ENCODE measurements at regions not wholly inside any gene's neighbourhood (a gene's known extent, or its start where the extent isn't known, plus 50 kb on each side); places are given as distances from the start of the nearest gene placed in this dataset.

DNA sequence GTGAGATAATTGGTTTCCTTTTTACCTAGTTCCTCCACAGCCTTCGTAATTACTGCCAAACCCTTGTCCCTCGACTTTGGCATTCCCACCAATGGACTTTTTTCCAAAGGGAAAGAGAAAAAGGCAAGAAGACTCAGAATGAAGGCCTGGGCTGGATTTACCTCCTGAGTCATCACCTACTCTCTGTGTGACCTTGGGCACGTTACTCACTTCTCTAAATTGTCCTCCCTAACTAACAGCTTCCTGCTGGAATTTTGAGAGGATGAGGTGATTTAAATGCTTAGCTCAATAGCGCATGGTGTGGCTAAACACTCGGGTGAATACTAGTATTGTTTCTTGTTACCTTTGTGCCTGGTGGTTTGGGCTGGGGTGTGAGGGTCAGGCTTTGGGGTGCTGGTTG, 146.6 kb downstream of the DHX35 start:
- no peak for DNase-seq

DNA sequence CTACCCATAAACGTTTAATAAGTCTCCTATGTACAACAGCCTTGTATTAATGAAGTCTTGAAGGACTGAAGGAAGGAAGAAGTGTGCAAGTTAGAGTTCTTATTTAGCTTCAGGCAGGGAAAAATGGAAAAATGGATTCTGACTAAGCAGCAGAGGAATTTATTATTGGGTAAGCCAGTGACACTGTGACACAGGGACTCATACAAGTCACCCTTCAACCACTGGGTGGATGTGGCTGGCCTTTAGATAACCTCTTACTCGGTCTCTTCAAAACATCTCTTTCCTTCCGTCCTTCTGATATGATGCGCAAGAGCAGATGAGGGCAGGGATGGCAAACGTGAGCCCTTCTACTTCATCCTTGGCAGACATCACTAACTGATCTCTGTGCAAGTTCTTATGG, 145.6 kb downstream of the DHX35 start:
- DNase-seq, result no peak

DNA sequence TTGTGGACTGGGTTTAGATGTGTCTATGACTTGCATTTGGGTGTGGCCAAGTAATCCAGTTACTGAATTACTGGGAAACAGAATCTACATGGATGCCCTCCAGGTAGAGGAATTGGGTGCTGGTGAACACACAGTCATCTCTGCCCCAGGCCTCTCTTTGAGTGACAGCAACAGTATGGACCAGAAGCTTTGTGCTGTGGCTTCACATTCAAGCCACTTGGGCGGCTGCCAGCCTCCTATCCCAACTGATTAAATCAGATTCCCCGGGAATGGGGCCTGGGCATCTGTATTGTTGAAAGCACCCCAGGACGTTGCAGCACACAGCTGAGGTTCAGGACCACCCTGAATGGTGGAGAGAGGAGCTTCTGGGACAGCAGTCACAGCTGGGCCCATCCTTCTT, 144.6 kb downstream of the DHX35 start:
- DNase-seq, result no peak

DNA sequence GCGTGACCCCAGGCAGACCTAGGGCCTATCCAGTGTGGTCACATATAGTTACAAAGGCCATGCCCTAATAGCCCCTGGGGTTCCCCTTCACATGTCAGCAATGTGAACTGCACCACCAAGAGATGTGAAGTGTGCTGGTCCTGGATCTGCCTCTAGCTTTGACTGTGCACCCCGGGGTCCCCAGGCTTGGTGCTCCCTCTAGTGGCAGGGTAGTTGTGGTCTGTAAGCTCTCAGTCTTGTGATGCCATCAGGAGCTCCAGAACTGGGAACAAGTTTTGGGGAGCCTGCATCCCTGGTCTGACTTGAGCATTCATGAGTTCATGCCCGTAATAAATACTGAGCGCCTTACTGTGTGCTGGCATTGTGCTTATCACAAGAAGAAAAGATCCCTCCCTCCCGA, 143.4 kb downstream of the DHX35 start:
- DNase-seq, result no peak

DNA sequence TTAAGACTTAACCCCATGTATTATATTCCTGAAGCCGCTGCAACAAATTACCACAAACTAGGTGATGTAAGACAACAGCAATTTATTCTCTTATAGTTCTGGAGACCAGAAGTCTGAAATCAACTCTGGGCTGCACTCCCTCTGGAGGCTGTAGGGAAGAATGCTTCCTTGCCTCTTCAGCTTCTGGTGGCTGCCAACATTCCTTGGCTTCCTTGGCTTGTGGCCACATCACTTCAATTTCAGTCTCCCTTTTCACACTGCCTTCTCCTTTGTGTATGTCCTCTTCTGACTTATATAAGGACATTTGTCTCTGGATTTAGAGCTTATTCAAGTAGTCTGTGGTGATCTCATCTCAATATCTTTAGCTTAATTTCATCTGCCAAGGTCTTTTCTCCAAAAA, 141.6 kb downstream of the DHX35 start:
- no peak for DNase-seq

DNA sequence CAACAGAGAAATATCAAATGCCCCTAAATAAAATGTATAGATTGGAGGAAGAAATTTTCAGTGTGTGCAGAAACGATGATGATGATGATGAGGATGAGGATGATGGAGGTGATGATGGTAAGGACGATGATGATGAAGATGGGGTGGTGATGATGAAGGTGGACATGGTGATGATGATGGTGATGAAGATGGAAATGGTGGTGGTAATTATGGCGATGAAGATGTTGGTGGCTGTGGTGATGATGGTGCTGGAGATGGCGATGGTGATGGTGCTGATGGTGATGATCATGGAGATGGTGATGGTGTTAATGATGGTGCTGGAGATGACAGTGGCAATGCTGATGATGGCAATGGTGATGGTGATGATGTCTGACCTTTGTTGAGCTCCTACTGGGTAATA, 141.2 kb downstream of the DHX35 start:
- no peak for DNase-seq

DNA sequence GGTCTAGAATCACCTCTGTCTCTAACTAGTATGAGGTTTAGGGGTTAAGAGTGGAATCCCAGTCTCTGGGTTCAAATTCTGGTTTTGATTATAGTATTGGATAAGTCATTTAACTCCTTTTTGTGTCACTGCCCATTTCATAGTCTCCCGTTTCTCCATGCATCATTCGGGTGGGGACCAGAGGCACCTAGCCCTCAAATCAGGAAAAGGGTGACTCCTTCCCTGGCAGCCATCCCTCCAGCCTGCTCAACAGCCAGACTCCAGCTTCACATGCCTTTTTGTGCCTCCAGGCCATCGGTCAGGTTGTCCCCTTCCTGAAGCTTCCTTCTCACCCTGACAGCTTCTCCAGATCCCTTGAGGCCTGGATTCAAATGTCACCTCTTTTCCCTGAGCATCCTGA, 139.8 kb downstream of the DHX35 start:
- DNase-seq, result no peak

DNA sequence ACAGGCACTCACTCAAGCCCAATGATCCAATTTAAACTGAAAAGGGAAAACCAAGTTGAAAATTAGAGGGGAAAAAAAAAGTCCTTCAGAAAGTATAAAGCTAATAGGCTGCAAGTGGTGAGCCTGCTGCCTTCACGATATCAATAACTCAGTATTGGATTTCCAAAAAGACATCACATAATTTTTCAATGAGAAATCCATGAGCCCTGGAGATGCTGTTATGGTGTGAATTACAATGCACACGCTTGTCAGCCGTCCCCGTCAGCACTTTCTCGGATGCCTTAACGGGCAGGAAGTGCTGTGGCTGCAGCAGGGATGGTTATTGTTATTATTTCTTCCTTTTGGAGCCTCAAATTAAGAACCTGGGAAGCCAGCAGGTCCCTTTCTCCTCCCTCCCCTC, 138.5 kb downstream of the DHX35 start:
- no peak for DNase-seq

DNA sequence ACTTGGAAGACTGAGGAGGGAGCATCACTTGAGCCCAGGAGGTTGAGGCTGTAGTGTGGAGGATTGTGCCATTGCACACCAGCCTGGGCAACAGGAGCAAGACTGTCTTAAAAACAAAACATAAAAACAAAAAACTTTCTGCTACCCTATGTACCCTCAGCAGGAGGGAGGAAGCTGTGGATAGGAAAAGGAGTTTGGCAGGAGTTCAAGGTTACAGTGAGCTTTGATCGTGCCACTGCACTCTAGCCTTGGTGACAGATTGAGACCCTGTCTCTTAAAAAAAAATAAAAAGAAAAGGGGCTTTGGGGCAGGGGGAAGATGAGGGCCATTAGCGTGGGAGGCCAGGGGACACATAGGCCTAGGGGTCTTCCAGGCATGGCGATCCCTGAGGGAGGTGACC, 135.7 kb downstream of the DHX35 start:
- DNase-seq, result no peak

DNA sequence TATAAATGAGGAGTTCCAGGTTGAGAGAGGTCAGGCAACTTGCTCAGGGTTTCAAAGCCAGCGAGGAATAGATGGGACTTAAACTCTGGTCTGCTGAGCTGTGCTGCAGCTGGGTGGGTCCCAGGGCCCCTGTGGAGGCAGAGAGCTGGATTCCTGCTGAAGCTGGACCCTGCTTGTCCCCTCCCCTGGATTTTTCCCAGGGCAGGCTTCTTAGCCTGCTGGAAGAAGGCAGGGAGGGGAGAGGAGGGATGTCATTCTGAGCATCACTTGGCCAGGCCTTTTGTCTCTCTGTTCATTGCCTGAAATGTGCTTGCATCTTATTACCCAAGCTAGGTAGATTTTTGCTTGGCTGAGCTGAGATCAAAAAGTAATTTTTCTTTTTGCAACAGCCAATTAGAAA, 133.7 kb downstream of the DHX35 start:
- no peak for DNase-seq

DNA sequence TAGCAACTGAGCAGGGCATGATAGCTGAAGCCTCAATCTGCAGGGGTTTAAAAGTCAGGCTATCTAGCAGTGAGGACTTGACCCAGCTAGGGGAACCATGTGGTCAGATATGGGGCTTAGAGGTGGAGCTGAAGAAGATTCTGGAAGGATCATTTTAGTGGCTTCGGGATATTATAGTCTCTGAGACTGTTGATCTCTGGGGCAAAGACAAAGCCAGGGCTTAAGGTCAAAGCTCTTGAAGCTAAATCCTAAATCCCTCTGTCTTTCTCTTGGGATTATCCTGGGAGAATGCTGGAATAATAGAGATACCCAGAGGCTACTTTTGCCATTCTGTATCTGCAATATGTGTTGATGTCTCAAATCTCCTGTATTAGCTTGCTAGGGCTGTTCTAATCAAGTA, 132.2 kb downstream of the DHX35 start:
- DNase-seq, result no peak

DNA sequence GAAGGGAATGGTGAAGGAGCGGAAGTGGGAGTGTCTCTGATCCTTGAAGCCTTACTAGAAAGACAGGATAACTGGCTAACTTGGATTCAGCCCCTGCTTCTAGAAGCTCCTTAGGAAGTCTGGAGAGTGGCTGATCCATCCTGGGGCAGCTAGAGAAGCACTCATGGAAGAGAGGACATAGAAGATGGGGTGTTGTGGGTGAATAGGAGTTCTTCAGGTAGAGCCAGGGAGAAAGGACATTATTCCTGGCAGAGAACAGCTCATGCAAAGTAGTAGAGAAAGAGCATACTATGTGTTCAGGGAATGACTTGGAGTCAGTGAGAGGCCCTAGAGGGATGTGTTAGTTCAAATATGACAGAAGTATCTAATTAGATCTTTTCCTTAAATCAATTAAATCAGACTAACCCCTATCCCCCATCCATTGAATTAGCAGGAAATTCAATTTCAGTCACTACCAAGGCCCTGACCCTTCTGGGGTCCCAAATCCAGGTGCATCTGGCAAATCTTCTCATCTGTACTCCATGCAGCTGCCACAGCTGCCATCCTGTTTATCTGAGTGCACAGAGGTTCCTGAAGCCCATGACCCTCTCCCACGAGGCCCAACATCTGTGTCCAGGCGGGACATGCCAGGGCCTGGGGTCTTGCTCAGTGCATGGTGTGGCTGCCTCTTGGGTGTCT, 130.7 kb downstream of the DHX35 start:
- no peak for DNase-seq

DNA sequence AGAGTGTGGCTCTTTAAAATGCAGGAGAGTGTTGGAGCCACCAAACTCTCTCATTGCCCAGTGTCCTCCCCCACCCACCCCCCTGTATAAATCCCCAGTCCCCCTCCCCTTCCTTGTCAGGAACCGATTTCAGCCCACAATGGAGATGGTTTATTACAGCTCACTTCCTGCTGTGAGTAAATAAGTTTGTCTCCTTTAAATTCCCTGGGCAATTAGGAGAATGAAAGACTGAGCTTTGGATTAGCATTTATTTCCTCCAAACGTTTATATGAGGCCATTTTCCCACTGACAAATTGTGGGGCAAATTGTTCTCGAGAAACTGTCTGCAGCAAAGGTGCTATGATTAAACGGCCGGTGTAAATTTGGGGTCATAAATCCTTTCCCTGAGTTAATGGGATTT, 128.8 kb downstream of the DHX35 start:
- no peak for DNase-seq

DNA sequence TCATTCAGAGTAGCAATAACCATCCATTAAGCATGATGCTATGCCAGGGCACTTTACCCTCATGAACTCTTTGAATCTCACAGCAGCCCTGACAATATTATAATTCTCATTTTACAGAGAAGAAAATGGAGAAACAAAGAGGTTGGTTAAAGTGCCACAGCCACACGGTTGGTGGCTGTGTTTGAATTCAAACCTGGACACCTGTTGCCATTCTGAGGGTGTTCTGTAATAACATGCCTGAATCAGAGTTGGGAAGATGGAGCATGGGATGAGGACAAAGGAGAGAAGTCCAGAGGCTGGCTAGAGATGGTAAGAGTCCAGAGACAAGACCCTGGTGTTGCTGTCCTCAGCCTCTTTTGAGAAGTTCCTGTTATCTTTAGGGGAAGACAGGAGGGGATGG, 127.7 kb downstream of the DHX35 start:
- DNase-seq, result no peak
